ENCODE measurements at regions not wholly inside any gene's neighbourhood (a gene's known extent, or its start where the extent isn't known, plus 50 kb on each side); places are given as distances from the start of the nearest gene placed in this dataset.

DNA sequence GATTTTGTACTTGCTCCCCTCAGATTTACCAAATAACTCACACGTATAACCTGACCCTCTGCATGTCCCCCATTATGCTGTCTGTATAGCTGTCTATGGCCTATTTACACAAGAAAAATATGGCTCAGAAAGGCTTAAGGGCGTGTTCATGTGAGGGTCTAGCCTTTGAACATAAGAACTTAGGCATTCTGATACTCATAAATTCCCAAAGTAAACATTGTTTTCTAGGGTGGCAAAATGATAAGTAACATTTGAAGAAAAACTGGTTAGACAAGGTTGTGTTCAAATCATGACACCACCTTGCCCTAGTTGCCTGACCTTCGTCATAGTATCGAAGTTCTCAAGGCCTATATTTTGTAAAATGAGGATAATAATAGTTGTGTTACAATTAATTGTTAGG is 394.6 kb downstream of the LRRIQ3 start:
- Histone ChIP-seq H3K9me3 (no peaks in the 10 kb centered on the region), H3K36me3 (no peaks in the 10 kb centered on the region), H3K27ac (no peak overlapping the region), H3K4me3 (no peak overlapping the region), H3K4me1 (no peaks in the 10 kb centered on the region), H3K27me3 (no peaks in the 10 kb centered on the region)
- intact Hi-C loops (cut with DNase I): no loop called here
- TF ChIP-seq POLR2A (IDR thresholded peaks at IDR 0.05) (no peak), EP300 (IDR thresholded peaks at IDR 0.05) (no peak), POLR2AphosphoS5 (IDR thresholded peaks at IDR 0.05) (no peak)
- TF ChIP-seq, protein P1, sequence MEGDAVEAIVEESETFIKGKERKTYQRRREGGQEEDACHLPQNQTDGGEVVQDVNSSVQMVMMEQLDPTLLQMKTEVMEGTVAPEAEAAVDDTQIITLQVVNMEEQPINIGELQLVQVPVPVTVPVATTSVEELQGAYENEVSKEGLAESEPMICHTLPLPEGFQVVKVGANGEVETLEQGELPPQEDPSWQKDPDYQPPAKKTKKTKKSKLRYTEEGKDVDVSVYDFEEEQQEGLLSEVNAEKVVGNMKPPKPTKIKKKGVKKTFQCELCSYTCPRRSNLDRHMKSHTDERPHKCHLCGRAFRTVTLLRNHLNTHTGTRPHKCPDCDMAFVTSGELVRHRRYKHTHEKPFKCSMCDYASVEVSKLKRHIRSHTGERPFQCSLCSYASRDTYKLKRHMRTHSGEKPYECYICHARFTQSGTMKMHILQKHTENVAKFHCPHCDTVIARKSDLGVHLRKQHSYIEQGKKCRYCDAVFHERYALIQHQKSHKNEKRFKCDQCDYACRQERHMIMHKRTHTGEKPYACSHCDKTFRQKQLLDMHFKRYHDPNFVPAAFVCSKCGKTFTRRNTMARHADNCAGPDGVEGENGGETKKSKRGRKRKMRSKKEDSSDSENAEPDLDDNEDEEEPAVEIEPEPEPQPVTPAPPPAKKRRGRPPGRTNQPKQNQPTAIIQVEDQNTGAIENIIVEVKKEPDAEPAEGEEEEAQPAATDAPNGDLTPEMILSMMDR (IDR thresholded peaks at IDR 0.05): no peak
- WGBS, 2 donors: 19 to 70% methylated on average over 4 of the region's 4 CpGs
- DNase-seq: no peak

DNA sequence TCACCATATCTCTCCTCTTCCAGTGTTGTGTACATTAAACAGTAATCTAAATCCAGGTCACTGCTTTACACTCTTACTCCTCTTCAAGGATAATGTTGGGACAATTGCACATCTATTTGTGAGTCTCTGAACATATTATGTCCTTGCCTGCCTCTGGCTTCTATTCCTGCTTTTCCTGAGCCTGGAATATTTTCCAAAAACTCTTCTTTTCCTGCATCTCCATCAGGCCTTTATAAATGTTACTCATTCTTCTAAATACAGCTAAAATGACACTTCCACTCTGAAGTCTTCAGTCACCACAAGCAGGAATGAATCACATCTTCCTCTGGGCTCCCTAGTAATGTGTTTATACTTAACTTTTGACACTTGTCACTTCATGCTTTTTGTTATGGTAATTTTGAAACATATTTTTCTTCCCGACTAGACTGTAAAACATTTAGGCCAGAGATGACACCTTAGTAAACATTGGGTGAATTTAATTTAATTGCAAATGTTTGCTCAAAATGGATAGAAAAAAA is 396.0 kb downstream of the LRRIQ3 start:
- no peaks in the 10 kb centered on the region for H3K9me3 ChIP-seq
- H3K4me1 ChIP-seq: no peaks in the 10 kb centered on the region
- intact Hi-C loops (cut with DNase I): no loop called here
- TF ChIP-seq, protein P1 (IDR thresholded peaks at IDR 0.05): no peak
- no peak for TF ChIP-seq POLR2A (IDR thresholded peaks at IDR 0.05)
- no peak for TF ChIP-seq EP300 (IDR thresholded peaks at IDR 0.05)
- no peak for TF ChIP-seq POLR2AphosphoS5 (IDR thresholded peaks at IDR 0.05)
- H3K4me3 ChIP-seq: no peak overlapping the region
- H3K36me3 ChIP-seq: no peaks in the 10 kb centered on the region
- no peak for DNase-seq
- no peaks in the 10 kb centered on the region for H3K27me3 ChIP-seq
- H3K27ac ChIP-seq: no peak overlapping the region
- 9 to 33% methylated on average over 1 of the region's 1 CpG for WGBS, 2 donors

DNA sequence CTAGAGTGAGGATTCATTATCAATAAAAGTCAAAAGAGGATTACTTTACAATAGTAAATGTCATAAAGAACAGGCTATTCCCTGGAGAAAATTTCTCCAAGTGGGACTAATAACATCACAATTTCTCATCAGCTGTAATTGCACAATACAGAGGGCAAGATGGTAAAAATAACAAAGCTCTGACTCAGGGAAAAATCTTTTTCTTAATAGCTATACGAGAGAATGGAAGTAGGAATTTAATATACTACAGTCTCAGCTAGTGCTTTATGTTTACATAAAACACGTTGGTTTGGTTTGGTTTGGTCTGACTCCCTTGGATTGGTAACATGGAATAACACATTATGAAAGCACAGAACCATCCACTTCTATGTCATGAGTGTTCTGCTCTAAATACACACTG is 397.6 kb downstream of the LRRIQ3 start:
- no peak for DNase-seq
- intact Hi-C loops (cut with DNase I): no loop called here

DNA sequence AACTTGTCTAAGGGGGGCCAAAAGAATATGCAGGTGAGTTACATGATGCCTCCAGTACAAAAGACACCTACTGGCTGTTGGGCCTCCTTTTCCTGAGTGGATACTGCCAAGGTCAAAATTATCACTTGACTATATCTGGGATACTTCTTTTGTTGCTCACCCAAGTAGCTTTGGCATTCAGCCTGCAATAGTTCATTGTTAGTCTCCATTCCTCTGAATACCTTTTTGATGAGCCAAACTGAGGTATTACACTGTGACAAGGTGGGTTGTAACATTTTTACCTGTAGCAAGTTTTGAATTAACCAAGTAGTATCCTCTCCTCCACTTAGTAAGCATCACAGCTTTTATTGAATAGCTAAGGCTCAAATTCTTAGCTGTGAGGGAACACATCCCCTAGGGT is 408.0 kb downstream of the LRRIQ3 start:
- Histone ChIP-seq H3K4me3 (no peak overlapping the region), H3K27me3 (no peaks in the 10 kb centered on the region), H3K9me3 (no peaks in the 10 kb centered on the region), H3K36me3 (no peaks in the 10 kb centered on the region), H3K4me1 (no peaks in the 10 kb centered on the region), H3K27ac (no peak overlapping the region)
- intact Hi-C loops (cut with DNase I): no loop called here
- TF ChIP-seq POLR2A (IDR thresholded peaks at IDR 0.05): no peak
- TF ChIP-seq POLR2AphosphoS5 (IDR thresholded peaks at IDR 0.05): no peak
- no peak for TF ChIP-seq EP300 (IDR thresholded peaks at IDR 0.05)
- TF ChIP-seq, protein P1 (IDR thresholded peaks at IDR 0.05): no peak
- DNase-seq: no peak

More for the DNA sequence above, 397.6 kb downstream of the LRRIQ3 start:
- no peaks in the 10 kb centered on the region for H3K4me1 ChIP-seq
- H3K4me3 ChIP-seq: no peak overlapping the region
- H3K27ac ChIP-seq: no peak overlapping the region
- WGBS, 2 donors: 9 to 47% methylated on average over 2 of the region's 2 CpGs
- H3K27me3 ChIP-seq: no peaks in the 10 kb centered on the region
- H3K36me3 ChIP-seq: no peaks in the 10 kb centered on the region
- no peaks in the 10 kb centered on the region for H3K9me3 ChIP-seq
- TF ChIP-seq, protein P1 (IDR thresholded peaks at IDR 0.05): no peak
- no peak for TF ChIP-seq EP300 (IDR thresholded peaks at IDR 0.05)
- TF ChIP-seq POLR2A (IDR thresholded peaks at IDR 0.05): no peak
- TF ChIP-seq POLR2AphosphoS5 (IDR thresholded peaks at IDR 0.05): no peak

DNA sequence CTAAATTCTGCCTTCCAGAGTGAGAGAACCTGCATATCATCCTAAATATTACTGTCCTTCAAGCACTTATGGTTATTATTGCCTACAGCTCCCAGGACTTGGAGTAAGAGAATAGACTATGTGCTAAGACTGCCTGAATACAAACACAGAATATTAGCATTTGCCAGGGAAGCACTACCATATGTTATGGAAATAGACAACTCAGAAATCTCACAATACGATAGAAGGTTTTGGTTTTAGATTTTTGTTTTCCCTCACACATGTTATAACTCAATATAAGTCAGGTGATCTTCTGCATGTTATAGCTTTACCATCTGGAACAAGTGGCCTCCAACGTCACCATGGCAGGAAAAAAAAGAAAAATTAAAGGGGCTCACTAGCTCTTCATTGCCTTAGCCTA is 413.9 kb downstream of the LRRIQ3 start:
- 66 to 75% methylated on average over 2 of the region's 2 CpGs for WGBS, 2 donors
- TF ChIP-seq, protein P1 (IDR thresholded peaks at IDR 0.05): no peak
- TF ChIP-seq POLR2A (IDR thresholded peaks at IDR 0.05): no peak
- TF ChIP-seq POLR2AphosphoS5 (IDR thresholded peaks at IDR 0.05): no peak
- no peak for TF ChIP-seq EP300 (IDR thresholded peaks at IDR 0.05)
- intact Hi-C loops (cut with DNase I): no loop called here

More for the DNA sequence above, 413.9 kb downstream of the LRRIQ3 start:
- no peaks in the 10 kb centered on the region for H3K36me3 ChIP-seq
- no peak for DNase-seq
- H3K9me3 ChIP-seq: no peaks in the 10 kb centered on the region
- H3K4me3 ChIP-seq: no peak overlapping the region
- H3K27ac ChIP-seq: no peak overlapping the region
- no peaks in the 10 kb centered on the region for H3K4me1 ChIP-seq
- no peaks in the 10 kb centered on the region for H3K27me3 ChIP-seq

Measured in sigmoid colon (tissue), 6 donors.